WTC11 (cell line): ENCODE measurements at regions not wholly inside any gene's neighbourhood (a gene's known extent, or its start where the extent isn't known, plus 50 kb on each side); places are given as distances from the start of the nearest gene placed in this dataset.

Experiments used
- ATF1 ChIP-seq: sonication (generic); formaldehyde crosslinking; IDR thresholded peaks from 2 replicates; pipeline ENCODE4 v1.8.1; 2023; ENCODE audit warnings: mild to moderate bottlenecking, moderate library complexity, missing genetic modification reagents
- CBFB ChIP-seq: sonication (generic); formaldehyde crosslinking; IDR thresholded peaks from 2 replicates; pipeline ENCODE4 v1.8.1; 2022; ENCODE audit warnings: mild to moderate bottlenecking, low read depth, missing genetic modification reagents
- CREB1 ChIP-seq: sonication (generic); formaldehyde crosslinking; IDR thresholded peaks from 2 replicates; pipeline ENCODE4 v1.8.0; 2023; ENCODE audit warnings: mild to moderate bottlenecking, missing genetic modification reagents
- CTCF ChIP-seq: fragments of 200-600 bp; IDR thresholded peaks from 2 replicates; pipeline ENCODE4 v1.8.0; 2022; ENCODE audit warnings: antibody characterized with exemption
- HMGXB4 ChIP-seq: sonication (generic); formaldehyde crosslinking; IDR thresholded peaks from 2 replicates; pipeline ENCODE4 v1.8.1; 2023; ENCODE audit warnings: mild to moderate bottlenecking, moderate library complexity, missing genetic modification reagents
- ZNF232 ChIP-seq: sonication (generic); formaldehyde crosslinking; IDR thresholded peaks from 2 replicates; pipeline ENCODE4 v1.8.0; 2022; ENCODE audit warnings: mild to moderate bottlenecking, missing genetic modification reagents
- TF ChIP-seq, protein P1 (sequence below): sonication (generic); formaldehyde crosslinking; IDR thresholded peaks from 2 replicates; pipeline ENCODE4 v1.8.0; 2023; ENCODE audit warnings: missing genetic modification reagents, mild to moderate bottlenecking, borderline replicate concordance
- TF ChIP-seq, protein P2 (sequence below): sonication (generic); formaldehyde crosslinking; conservative IDR thresholded peaks from 2 replicates; pipeline ENCODE4 v1.8.1; 2022; ENCODE audit warnings: mild to moderate bottlenecking, missing genetic modification reagents

DNA sequence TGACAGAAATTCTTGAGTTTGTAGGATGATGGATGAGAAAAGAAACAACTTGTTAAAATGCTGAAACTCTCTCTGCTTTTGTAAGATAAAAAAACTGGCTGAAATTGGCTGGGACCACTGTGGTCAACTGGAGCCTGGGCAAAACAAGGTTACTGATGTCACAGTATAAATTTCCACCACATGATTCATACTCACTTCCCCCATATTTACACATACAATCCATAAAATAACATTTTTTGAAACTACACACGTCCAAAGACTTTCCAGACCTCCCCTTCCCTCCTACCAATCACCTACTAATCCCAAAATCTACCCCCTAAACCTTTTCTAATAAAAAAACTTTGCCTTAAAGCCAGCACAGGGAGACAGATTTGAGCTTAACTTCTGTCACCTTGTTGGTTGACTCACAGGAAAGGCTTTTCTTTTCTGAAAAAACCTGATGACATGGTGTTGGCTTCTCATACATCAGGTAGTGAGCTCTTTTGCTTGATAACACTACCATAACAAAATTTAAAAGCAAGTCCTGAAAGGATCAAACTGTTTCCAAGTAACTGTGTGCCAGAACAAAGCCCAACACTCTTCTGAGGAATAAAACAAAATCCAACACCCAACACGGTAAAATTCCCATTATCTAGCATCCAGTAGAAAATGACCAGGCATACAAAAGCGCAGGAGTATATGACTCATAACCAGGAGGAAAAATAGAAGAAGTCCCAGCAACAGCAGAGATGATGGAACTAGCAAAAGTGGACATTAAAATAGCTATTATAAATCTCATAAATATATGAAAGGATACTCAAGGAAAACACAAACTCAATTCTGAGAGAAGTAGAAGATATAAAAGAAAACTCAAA lies 87.3 kb upstream of the SNRK start:
- TF ChIP-seq ZNF232, result no peak
- TF ChIP-seq CTCF, result no peak
- TF ChIP-seq, protein P1, sequence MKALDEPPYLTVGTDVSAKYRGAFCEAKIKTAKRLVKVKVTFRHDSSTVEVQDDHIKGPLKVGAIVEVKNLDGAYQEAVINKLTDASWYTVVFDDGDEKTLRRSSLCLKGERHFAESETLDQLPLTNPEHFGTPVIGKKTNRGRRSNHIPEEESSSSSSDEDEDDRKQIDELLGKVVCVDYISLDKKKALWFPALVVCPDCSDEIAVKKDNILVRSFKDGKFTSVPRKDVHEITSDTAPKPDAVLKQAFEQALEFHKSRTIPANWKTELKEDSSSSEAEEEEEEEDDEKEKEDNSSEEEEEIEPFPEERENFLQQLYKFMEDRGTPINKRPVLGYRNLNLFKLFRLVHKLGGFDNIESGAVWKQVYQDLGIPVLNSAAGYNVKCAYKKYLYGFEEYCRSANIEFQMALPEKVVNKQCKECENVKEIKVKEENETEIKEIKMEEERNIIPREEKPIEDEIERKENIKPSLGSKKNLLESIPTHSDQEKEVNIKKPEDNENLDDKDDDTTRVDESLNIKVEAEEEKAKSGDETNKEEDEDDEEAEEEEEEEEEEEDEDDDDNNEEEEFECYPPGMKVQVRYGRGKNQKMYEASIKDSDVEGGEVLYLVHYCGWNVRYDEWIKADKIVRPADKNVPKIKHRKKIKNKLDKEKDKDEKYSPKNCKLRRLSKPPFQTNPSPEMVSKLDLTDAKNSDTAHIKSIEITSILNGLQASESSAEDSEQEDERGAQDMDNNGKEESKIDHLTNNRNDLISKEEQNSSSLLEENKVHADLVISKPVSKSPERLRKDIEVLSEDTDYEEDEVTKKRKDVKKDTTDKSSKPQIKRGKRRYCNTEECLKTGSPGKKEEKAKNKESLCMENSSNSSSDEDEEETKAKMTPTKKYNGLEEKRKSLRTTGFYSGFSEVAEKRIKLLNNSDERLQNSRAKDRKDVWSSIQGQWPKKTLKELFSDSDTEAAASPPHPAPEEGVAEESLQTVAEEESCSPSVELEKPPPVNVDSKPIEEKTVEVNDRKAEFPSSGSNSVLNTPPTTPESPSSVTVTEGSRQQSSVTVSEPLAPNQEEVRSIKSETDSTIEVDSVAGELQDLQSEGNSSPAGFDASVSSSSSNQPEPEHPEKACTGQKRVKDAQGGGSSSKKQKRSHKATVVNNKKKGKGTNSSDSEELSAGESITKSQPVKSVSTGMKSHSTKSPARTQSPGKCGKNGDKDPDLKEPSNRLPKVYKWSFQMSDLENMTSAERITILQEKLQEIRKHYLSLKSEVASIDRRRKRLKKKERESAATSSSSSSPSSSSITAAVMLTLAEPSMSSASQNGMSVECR, result no peak
- no peak for TF ChIP-seq ATF1 (CRISPR knock-in tag)
- TF ChIP-seq HMGXB4 (CRISPR knock-in tag), result no peak
- TF ChIP-seq CREB1 (CRISPR knock-in tag), result no peak
- TF ChIP-seq, protein P2, sequence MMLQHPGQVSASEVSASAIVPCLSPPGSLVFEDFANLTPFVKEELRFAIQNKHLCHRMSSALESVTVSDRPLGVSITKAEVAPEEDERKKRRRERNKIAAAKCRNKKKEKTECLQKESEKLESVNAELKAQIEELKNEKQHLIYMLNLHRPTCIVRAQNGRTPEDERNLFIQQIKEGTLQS (CRISPR knock-in tag), result no peak
- no peak for TF ChIP-seq CBFB (CRISPR knock-in tag)
